Neutrophil (primary cell): ENCODE measurements at regions not wholly inside any gene's neighbourhood (a gene's known extent, or its start where the extent isn't known, plus 50 kb on each side); places are given as distances from the start of the nearest gene placed in this dataset.

Source experiments
- H3K27ac ChIP-seq: fragments of 200-600 bp; sonication (generic); 2 replicates; pipeline ENCODE4 v1.5.1; 2016; ENCODE audit warnings: mild to moderate bottlenecking, moderate library complexity
- H3K27me3 ChIP-seq: fragments of 200-600 bp; sonication (generic); 2 replicates; pipeline ENCODE4 v1.6.0; 2016; ENCODE audit warnings: mild to moderate bottlenecking
- H3K36me3 ChIP-seq: fragments of 200-600 bp; sonication (generic); 2 replicates; pipeline ENCODE4 v1.5.1; 2017
- H3K4me1 ChIP-seq, 2 experiments: fragments of 200-600 bp in 1 of 2; sonication (generic) in 1 of 2; 1 replicate in 1 of 2; 2 replicates in 1 of 2; pipeline versions ENCODE4 v1.5.1 to v1.6.1; 2013 to 2016; ENCODE audit warnings: low read depth in 1 of 2, low read length in 1 of 2, mild to moderate bottlenecking in 1 of 2, moderate library complexity in 1 of 2; ENCODE audit not compliant: control insufficient read depth in 1 of 2, insufficient read depth in 1 of 2
- H3K4me3 ChIP-seq, 2 experiments: fragments of 200-600 bp in 1 of 2; sonication (generic) in 1 of 2; 1 replicate in 1 of 2; 2 replicates in 1 of 2; pipeline ENCODE4 v1.5.1; 2013 to 2016; ENCODE audit warnings: low read depth in 1 of 2, low read length in 1 of 2, mild to moderate bottlenecking in 1 of 2, moderate library complexity in 1 of 2
- H3K9me3 ChIP-seq: fragments of 200-600 bp; sonication (generic); 2 replicates; pipeline ENCODE4 v1.5.1; 2016
- TF ChIP-seq, protein P1 (sequence below): fragments of 200-600 bp; sonication (generic); IDR thresholded peaks from 2 replicates; pipeline ENCODE4 v1.5.1; 2016; ENCODE audit warnings: antibody characterized with exemption

DNA sequence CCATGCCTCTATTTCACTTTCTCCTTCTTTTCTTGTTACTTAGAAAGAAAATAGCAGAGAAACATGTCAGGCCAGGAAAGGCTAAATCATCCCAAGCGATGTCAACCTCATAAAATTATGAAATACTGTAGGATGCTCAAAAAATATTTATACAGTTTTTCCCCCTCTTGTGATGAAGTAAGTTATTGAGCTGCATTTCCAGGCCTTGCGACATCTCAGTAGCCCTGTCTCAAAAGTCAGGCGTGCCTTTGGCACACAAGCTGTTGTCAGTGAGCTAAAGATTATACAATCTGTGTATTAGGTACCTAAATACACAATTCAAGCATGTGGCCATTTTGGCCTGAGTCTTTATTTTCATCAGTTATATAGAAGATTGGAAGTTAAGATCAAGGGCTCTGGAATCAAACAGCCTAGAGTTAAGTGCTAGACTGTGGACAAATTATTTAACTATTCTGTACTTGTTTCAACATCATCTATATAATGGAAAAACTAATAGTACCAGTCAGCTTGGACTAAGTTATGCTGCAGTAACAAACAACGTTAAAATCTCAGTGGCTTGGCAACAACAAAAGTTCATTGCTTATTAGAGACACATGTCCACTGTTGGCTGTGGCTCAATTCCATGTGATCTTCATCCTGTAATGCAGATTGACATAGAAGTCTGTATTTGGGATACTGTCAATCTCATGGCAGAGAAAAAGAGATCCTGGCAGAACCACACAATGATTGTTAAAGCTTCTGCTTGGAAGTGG, 406.4 kb upstream of the PROK2 start:
- Histone ChIP-seq H3K4me3 (no peak overlapping the region), H3K27ac (no peak overlapping the region), H3K4me1 (no peaks in the 10 kb centered on the region), H3K9me3 (no peaks in the 10 kb centered on the region), H3K27me3 (no peaks in the 10 kb centered on the region), H3K36me3 (no peaks in the 10 kb centered on the region)
- TF ChIP-seq, protein P1, sequence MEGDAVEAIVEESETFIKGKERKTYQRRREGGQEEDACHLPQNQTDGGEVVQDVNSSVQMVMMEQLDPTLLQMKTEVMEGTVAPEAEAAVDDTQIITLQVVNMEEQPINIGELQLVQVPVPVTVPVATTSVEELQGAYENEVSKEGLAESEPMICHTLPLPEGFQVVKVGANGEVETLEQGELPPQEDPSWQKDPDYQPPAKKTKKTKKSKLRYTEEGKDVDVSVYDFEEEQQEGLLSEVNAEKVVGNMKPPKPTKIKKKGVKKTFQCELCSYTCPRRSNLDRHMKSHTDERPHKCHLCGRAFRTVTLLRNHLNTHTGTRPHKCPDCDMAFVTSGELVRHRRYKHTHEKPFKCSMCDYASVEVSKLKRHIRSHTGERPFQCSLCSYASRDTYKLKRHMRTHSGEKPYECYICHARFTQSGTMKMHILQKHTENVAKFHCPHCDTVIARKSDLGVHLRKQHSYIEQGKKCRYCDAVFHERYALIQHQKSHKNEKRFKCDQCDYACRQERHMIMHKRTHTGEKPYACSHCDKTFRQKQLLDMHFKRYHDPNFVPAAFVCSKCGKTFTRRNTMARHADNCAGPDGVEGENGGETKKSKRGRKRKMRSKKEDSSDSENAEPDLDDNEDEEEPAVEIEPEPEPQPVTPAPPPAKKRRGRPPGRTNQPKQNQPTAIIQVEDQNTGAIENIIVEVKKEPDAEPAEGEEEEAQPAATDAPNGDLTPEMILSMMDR: no peak

DNA sequence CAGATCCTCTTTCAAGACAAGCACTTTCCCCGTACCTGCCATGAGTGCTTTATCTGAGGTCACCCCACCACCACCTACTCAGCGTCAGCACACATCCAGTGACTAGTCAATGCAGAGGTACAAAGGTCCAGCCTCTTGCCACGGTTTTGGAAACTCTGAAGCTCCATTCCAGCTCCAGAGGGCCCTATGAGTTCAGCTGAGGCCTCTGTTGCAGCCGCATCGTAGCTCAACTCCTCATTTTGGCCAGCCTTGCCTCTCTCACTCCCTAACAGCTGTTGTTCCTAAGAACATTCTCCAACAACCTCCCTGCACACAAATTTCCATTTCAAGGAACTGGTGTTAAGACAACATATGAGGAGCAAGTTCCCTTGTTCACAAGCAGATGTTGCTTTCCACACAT, 405.1 kb upstream of the PROK2 start:
- no peak overlapping the region for H3K4me3 ChIP-seq
- no peak overlapping the region for H3K27ac ChIP-seq
- TF ChIP-seq, protein P1: no peak

DNA sequence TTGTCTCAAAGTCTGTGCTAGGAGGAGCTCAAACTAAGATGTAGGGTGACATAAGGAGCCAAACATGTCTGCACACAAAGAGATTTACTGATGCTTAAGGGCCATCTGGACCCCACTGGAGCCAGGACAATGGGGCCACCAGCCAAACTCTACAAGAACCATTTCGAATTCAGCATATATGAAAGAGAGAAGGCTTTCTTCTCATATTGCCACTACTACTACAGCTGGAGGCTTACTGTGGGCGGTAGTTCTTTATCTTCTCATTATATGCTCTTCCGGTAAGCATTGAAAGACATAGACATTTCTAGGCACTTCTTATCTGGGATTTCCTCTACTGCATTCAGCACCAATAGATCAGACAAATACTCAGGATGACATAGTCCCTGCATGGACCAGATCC, 404.4 kb upstream of the PROK2 start:
- Histone ChIP-seq H3K4me3 (no peak overlapping the region), H3K27ac (no peak overlapping the region), H3K36me3 (no peaks in the 10 kb centered on the region), H3K4me1 (no peaks in the 10 kb centered on the region), H3K27me3 (no peaks in the 10 kb centered on the region), H3K9me3 (no peaks in the 10 kb centered on the region)
- TF ChIP-seq, protein P1: no peak

More for the DNA sequence above, 405.1 kb upstream of the PROK2 start:
- no peaks in the 10 kb centered on the region for H3K27me3 ChIP-seq
- H3K4me1 ChIP-seq: no peaks in the 10 kb centered on the region
- H3K9me3 ChIP-seq: no peaks in the 10 kb centered on the region
- no peaks in the 10 kb centered on the region for H3K36me3 ChIP-seq

DNA sequence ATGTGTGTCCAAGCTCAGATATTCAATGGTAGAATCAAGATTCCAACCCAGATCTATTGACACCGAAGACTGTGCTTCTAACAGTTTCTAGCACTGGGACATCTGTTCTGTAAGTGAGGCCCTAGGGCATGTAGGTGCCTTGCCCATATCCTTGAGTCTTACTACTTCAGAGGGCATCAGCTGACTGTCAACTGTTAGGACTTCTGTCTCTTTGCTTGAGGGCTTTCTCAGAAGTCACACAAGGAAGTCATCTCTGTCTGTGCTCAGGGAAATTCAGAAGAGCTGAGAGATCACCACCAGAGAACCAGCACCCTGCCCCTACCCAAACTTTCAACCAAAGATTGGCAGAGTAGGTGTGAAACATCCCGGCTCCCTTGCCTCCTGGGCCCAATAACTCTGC, 403.6 kb upstream of the PROK2 start:
- H3K9me3 ChIP-seq: no peaks in the 10 kb centered on the region
- H3K27me3 ChIP-seq: no peaks in the 10 kb centered on the region
- no peaks in the 10 kb centered on the region for H3K4me1 ChIP-seq
- H3K4me3 ChIP-seq: no peak overlapping the region
- H3K27ac ChIP-seq: no peak overlapping the region
- TF ChIP-seq, protein P1: no peak
- no peaks in the 10 kb centered on the region for H3K36me3 ChIP-seq

DNA sequence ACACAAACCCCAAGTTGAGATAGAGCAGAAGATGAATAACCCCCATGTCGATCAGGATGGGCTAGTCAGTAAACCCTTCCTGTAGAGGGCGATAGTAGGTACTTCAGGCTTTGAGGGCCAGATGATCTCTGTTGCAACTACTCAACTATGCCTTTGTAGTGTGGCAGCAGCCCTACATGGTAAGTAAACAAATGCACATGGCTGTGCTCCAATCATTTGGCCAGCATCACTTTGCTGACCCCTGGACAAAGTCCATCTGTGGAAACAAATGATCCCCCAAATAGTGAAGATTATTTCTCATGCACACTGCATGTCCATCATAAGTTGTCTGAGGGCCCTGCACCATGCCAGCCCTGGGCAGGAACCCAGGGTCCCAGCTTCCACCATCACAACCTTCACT, 402.2 kb upstream of the PROK2 start:
- Histone ChIP-seq H3K36me3 (no peaks in the 10 kb centered on the region), H3K27me3 (peaks cover 2% of the 10 kb centered on the region), H3K9me3 (no peaks in the 10 kb centered on the region), H3K4me3 (no peak overlapping the region), H3K27ac (no peak overlapping the region), H3K4me1 (no peaks in the 10 kb centered on the region)
- TF ChIP-seq, protein P1: no peak
